Kidney capillary endothelial cell (primary cell): ENCODE measurements at regions not wholly inside any gene's neighbourhood (a gene's known extent, or its start where the extent isn't known, plus 50 kb on each side); places are given as distances from the start of the nearest gene placed in this dataset.

Experiments
- DNase-seq: peaks from one replicate; pipeline ENCODE4 v3.0.0-alpha.2; 2018; ENCODE audit warnings: low spot score

- DNase-seq, result no peak
Measured at GRCh38 chr20:60126975-60127374, 168.8 kb downstream of the CDH26 start.

DNA sequence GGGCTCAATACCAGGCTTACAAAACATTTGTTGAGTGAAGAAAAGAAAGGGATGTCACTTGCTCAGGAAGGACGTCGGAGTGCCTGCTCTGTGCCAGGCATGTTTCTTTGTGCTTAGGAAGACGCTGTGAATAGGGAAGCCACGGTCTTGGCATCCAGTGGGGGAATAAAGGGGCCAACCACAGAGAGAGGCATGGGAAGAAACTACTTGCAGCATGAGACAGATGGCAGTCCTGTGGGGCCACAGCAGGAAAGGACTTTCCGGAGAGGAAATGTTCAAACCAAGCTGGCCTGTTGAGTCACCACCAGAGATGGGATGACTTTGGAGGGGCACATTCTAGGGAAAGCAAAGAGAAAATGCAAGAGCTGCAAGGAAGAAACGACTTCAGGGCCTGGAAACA lies 173.2 kb downstream of the CDH26 start:
- DNase-seq, result peak; percentile 60

DNA sequence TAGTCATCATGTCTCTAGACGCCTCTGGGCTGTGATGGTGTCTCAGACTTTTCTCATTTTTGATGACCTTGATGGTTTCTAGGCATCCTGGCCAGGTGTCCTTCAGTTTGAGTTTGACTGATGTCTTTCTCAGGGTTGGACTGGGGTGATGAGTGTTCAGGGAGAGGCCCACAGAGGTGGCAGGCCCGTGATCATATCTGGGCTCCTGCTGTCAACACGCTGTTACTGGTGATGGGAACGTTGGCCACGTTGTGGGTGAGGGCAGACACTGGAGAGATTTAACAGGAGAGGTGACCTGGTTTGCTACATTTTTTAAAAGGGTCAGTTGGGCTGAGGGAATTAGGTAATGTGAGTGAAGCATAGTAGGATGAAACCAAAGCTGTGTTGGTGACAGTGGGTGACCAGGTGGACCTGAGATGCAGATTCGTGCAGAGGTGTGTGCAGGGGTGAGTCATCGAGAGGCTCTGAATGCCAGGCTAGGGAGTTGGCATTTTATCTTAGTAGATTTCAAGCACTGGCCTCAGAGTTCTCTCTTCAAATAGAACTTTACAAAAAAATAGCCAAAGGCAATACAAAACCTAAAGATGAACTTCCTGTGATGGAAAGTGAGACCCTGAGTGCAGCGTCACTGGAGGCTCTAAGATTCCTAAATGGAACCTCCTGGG lies 174.1 kb downstream of the CDH26 start:
- no peak for DNase-seq

DNA sequence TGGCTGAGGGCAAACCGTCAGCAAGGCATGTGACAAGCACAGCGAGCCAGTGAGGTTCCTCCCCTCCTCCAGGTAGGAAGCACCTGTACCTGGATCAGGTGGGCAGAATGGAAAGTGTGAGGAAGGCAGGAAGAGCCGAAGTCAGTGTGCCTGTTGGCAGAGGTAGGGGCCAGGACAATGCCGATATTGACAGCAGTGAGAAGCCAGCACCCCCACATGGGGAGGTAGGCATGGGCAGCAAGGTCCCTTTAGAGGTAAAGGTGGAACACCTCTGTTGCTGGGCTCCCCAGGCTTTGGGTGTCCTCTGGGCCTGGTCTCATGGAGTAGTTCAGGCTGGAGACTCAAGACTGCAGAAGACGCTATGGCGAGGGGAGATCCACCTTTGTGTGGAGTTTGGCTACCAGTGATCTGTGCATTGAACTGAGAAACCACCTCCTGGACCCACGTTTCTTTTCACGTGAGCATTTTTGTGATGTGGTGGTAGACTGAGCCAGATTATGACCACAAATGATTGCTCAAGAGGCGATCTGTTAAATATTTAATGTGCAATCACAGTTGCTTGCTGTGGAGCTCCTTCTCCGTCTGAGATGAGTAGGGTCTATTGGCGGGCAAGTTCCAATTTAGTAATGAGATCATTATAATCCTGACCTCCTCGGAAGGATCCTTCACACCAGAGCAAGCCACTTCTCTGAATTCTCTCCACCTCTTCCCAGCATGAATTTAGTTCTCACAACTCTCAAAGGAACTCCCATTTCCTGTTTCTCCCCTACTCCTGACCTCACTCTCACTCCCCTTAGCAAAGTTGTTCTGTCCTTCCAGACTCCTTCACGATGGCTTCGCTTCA lies 174.8 kb downstream of the CDH26 start:
- no peak for DNase-seq

DNA sequence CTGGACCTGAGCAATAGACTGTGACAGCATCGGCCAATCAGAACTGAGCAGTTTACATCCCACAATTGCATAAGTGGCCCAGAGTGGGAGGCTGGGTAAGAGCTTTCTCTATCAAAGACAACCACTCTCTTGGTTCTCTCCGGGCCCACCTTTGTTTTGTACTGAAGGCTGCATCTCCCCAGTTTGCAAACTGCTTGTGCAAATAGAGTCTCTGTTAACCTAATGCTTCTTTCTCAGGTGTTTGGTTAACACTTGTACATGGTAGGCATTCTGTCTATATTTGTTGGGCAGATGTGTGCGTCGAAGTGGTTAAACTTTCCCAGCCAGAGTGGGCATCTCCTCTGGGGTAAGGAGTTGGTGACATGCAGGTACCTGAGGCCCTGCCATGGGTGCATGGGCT lies 177.1 kb downstream of the CDH26 start:
- no peak for DNase-seq

- DNase-seq, result no peak
Measured at GRCh38 chr20:60136645-60137401, 178.6 kb downstream of the CDH26 start.

DNA sequence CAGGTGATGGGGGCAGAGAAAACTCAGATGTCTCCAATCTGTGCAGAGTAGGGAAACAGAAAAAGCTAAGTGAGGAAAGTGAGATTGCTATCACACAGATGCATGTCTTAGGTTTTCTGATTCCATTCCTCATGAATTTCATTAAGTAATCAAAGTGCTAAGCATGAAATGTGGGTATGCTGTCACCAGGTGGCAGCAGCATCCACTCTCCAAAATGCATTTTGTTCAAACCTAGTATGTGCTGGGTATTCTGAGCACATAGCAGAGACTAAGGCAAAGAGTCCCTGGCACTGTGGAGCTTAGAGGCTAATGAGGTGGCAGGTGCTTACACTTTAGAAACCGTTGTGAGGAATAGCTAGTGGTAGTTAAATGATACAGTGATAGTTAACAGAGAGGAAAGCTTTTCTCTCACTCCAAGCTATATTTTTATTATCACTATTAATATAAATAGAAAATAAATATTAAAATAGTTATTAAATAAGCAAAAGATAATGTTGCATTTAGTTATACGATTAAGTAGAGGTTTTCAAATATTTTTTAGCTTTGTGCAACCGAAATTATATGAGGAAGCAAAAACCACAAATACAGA lies 179.5 kb downstream of the CDH26 start:
- DNase-seq, result no peak

GRCh38 chr20:60138256-60139220 lies 180.3 kb downstream of the CDH26 start:
- no peak for DNase-seq

DNA sequence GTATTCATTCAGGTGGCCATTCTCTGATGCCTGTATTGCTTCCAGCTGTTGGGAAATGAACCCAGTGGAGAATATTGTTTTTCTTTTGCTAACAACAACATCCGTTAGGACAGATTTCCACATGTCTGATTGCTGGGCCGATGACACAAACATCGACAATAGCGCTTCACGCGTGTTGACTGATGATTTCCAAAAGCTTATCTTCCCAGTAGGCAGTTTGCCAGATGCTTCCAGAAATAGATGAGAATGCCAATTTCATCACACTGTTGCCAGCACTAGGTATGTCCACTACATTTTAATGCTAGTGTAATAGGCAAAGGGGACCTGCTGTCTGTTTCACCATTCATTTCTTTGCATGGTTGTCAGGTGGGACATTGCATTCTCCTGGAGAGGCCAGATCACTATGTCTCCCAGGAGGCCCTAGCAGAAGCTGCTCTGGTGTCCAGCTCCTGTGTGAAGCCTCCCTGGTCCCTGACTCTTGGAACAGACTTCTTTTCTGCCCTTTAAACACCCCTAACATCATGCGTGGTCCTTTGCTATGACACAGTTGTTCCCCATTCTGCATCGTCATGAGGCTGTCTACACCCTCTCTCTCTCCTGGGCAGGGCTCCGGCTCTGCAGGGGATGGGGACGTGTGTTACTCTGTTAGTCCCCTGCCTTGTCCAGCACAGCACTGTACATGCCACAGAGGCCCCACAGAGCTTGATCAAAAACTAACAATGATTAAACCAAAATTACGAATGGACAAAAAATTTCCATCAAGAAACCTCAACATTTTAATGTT lies 181.6 kb downstream of the CDH26 start:
- no peak for DNase-seq

DNA sequence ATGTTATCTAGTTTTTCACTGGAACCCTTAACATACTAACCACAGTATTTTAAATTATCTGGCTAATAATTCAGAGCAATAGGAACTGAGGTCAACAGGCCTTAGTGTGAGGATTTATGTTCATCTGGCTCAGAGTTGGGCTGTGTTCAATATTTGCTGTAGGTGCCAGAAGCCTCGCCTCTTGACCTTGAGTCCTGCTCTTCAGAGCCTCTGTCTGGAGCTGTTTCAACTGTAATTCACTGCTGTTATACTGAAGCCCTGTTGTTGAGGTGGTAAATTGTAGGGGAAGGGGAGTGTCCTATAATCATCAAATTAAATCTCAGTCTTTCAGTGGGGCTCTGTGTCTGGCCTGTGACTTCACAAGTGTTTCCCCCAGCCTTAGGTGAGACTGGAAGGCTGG lies 184.4 kb downstream of the CDH26 start:
- DNase-seq, result no peak

GRCh38 chr20:60143261-60143842 lies 185.1 kb downstream of the CDH26 start:
- DNase-seq, result no peak

- no peak for DNase-seq
Measured at GRCh38 chr20:60144404-60144803, 186.2 kb downstream of the CDH26 start.

DNA sequence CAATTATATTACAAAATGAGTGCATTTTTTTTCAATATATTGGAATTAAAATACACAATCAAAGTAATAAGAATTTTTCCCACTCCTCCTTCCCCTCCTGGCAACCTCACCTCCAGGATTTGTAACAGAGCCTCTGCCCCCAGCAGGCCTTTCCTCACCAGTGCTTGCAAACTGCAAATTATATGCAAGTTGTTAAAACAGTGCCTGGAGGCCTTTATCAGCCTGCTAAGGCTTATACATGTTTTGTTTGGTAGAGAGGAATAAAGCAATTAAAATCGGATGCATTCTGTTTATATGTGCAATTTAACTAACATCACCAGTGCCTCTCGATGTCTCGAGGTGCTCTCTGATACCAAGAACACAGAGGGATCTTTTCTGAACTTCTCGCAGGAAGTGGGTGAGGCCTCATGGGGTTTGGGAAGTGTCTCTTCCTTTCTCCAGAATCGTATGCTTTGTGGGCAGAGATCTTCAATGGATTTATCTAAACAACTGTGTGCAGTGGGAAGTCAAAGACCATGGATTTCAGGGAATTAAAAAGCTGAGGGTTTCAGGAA lies 186.8 kb downstream of the CDH26 start:
- no peak for DNase-seq

GRCh38 chr20:60147004-60147403 lies 188.8 kb downstream of the CDH26 start:
- no peak for DNase-seq

- DNase-seq, result no peak
Measured at GRCh38 chr20:60148885-60149284, 190.7 kb downstream of the CDH26 start.

DNA sequence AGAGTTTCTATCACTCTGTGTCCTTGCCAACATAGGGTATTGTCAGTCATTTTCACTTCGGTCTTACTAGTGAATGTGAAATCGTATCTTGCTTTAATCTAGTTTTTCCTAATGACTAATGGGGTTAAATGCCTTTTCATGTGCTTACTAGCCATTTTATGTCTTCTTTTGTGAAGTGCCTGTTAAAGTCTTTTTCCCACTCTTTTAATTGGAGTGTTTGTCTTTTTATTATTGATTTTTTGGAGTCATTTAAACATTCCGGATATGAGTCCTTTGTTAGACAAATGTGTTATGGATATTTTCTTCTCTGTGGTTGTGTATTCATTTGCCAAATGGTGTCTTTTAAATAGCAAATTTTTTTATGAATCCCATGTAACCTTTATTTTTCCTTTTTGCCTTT lies 194.6 kb downstream of the CDH26 start:
- no peak for DNase-seq

- DNase-seq, result no peak
Measured at GRCh38 chr20:60160451-60161145, 202.4 kb downstream of the CDH26 start.

- DNase-seq, result no peak
Measured at GRCh38 chr20:60167812-60168211, 209.6 kb downstream of the CDH26 start.

GRCh38 chr20:60168963-60169362 lies 210.7 kb downstream of the CDH26 start:
- DNase-seq, result no peak
